Stimulated activated CD4-positive, alpha-beta T cell treated with anti-CD3 and anti-CD28 coated beads, TNF-alpha, amount 100 ng/mL, for 4 hours (primary cell): ENCODE measurements at regions not wholly inside any gene's neighbourhood (a gene's known extent, or its start where the extent isn't known, plus 50 kb on each side); places are given as distances from the start of the nearest gene placed in this dataset.
"Not testable (repeated sequence)": the region's sequence is repeated elsewhere in the genome, so short reads cannot be mapped to it uniquely, and the experiment has no call there.

Experiments
- DNase-seq, 3 experiments: peaks; one replicate each; pipeline ENCODE4 v3.0.0-alpha.2; 2020; ENCODE audit warnings: low read depth in 3 of 3

GRCh38 chr2:34005901-34006300 lies 406.8 kb upstream of the FAM98A start:
- no peak for DNase-seq

DNA sequence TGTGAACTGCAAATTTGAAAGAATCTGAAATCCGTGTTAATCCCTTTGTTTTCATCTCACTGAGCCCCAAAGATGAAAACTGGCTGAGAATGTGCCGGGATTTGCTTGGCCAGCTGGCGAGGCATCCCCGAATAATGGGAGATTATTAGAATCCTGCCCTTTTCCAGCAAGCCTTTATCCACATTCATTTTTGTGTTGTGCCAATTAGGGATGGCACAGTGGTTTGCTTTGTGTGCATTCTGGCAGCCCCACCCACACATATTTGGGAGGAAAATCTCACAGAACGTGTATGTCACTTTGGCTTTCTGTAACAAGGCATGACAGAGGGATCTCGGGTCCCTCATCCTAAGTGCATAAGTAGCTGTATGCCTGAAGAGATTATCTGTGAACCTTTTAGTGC lies 405.8 kb upstream of the FAM98A start:
- DNase-seq = no peak

DNA sequence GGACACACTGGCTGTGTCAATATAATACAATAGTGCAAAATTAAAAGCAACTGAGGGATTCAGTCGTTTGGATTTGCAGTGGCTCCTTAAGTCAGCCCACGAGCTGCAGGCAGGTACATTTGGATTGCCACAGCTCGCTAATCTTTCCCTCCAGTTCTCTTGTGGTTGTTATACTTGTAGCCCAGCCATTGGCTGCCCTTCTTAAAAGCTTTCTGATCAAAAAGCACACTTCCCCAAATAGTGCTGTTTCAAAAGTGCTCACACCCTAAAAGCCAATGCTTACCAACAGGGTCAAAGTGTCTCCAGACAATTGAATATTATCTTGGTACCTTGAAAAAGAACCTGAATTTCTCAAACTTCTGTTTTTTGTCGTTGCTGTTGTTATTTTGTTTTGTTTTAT lies 404.7 kb upstream of the FAM98A start:
- no peak for DNase-seq

- DNase-seq = no peak
These were observed 402.5 kb upstream of the FAM98A start for GRCh38 chr2:34001557-34001956.

DNA sequence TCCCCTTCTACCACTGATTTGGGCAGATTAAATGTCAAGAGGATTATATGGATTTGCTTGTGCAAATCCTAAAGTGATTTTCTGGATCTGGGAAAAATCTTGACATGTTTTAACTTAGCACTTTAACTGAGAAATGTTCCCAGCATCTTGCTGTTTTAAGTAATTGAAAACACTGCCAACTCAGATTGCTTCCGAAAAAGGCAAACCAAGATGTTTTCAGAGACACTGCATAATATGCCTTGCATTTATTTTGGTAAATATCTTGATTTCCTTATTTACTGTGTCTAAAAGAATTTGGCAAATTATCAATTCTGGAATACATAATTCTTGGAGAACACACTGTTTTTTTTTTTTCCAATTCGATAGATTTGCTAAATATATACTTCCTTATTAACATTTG lies 385.0 kb upstream of the FAM98A start:
- no peak for DNase-seq

- DNase-seq = no peak
These were observed 379.4 kb upstream of the FAM98A start for GRCh38 chr2:33978471-33978870.

- no peak for DNase-seq
These were observed 376.4 kb upstream of the FAM98A start for GRCh38 chr2:33975498-33975897.

DNA sequence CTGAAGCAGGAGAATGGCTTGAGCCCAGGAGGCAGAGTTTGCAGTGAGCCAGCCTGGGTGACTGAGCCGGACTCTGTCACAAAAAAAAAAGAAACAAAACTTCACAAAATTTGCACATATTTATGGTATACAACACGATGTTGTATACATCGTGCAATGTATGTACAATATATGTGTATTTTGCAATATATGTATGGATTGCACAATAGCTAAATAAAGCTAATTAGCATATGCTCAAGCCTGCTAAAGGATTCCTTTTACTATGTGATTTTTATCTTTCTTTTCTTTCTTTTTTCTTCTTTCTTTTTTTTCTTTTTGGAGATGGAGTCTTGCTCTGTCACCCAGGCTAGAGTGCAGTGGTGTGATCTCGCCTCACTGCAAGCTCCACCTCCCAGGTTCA lies 368.0 kb upstream of the FAM98A start:
- DNase-seq = no peak

DNA sequence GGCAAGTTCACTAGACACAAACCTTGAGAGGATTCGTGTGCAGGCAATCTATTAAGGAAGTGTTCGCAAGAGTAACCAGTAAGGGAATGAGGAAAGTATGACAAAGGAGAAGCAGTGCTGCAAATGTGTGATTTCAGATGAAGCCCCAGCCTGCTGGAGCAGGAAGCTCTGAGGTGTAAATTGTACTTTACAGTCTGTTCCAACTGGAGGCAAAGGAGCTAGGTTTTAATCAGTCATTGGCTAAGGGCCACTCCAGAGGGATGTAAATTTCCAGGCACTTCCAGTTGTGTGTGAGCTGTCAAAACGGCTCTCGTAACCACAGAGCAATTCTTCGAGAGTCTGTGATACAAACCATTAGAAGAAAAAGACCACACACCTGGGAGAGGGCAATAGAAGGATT lies 359.5 kb upstream of the FAM98A start:
- DNase-seq = no peak

- DNase-seq = no peak
These were observed 350.3 kb upstream of the FAM98A start for GRCh38 chr2:33949371-33949770.

- no peak for DNase-seq
These were observed 347.1 kb upstream of the FAM98A start for GRCh38 chr2:33946193-33946592.

GRCh38 chr2:33933203-33933602 lies 334.1 kb upstream of the FAM98A start:
- DNase-seq = no peak

GRCh38 chr2:33931164-33931563 lies 332.1 kb upstream of the FAM98A start:
- no peak for DNase-seq

DNA sequence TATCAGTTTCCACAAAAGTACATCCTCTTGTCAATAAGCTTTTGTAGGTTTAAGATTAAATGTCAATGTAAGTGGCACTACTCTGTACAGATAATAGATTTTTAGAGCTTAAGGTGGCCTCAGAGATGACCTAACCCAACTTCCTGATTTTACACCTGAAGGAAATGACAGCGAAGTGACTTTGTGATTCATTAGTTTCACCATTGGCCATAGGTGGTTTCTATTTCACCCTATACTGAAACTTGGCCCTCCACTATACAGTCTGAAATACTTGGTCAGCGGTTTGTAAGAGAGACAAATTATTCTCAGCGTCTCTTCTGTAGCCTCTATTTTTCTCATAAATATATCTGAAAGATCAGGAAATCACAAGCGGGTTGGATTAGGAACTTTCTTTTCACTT lies 330.4 kb upstream of the FAM98A start:
- DNase-seq = no peak

DNA sequence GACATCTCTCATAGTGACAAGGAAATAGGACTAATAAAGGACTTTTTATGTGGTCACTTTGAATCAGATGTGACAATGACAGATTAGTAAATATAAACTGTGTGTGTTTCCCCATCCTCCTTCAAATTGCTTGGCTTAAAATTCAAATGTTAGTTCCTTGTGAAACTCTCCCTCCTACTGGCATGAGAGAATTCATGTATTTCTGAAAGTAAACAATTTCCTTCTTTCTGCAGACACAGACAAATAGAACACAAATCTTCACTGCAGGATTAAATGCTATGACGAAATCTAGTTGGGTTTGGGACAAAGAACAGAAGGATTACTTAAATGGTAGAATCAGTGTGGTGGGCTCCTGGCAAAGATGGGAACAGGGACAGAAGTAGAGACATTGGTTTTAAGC lies 328.7 kb upstream of the FAM98A start:
- no peak for DNase-seq

DNA sequence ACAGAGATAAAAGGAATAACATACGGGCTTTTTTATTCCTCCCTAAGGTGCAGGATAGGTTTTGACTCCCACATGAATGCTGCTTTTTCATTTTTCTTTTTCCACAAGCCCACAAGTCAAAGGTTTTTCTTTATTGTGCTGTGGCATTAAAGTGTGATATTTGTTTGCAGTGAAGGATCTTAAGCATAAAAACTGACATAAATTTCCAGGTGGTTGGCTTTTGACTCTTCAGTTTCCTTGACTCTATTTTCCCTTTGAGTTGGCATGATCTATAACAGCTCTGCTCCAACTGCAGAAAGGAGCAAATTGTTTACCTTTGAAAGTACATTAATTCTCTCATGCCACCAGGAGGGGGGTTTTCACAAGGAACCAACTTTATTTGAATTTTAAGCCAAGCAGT lies 326.2 kb upstream of the FAM98A start:
- no peak for DNase-seq

- no peak for DNase-seq
These were observed 325.6 kb upstream of the FAM98A start for GRCh38 chr2:33924586-33925169.

GRCh38 chr2:33917252-33917651 lies 318.2 kb upstream of the FAM98A start:
- DNase-seq = no peak

GRCh38 chr2:33913071-33913616 lies 314.0 kb upstream of the FAM98A start:
- DNase-seq = no peak

DNA sequence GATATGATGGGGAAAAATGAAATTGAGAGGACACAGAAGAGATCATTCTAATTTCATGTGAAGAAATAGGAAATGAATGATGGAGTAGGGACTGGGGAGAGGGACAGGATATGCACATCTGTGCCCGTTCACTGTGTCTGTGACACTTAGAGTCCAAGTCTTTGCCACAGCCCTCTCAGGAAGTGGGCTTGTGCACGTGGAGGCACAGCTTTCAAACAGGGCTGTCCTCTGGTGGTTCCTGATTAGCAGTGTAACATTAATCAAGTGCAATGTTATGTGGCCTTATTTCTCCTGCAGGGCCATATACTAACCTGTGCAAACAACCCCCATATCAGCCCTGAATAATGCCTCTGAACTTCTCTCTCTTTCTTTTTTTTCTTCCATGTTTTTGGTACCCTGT lies 312.2 kb upstream of the FAM98A start:
- no peak for DNase-seq

DNA sequence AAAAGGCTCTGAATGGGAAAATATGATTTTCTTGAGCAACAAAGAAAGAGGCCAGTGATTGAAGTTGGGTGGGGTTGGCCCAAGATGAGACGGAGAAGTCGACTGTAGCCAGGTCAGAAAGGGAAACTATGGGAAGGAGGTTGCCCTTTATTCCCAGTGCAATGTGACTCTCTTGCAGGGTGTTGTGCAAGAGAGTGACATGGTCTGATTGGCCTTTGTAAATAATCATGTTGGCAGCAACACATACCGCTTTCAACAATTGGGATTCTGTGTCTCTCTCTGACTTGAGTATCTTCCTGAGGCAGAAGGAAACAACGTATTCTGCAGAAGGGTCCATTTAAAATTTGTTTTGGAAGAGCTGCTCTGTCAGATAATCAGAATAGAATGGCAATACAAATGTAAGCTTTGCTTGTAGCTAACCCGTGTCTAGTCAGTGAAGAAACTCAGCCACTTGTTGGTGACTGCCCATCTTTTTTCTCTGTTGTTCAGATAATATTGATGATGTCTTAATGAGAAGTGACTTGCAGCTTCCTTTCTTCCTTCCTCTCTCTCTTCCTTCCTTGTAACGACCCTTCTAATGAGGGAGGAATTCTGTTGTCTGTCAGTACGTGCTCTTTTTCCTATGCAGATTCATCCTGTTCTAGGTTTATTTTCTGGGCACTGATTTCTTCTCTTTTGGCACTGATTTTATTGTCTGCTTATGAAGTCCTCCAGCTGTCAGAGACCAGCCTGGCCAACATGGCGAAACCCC lies 311.0 kb upstream of the FAM98A start:
- no peak for DNase-seq

- DNase-seq = no peak
These were observed 308.8 kb upstream of the FAM98A start for GRCh38 chr2:33907866-33908265.

GRCh38 chr2:33906129-33906528 lies 307.0 kb upstream of the FAM98A start:
- DNase-seq = not testable (repeated sequence)

DNA sequence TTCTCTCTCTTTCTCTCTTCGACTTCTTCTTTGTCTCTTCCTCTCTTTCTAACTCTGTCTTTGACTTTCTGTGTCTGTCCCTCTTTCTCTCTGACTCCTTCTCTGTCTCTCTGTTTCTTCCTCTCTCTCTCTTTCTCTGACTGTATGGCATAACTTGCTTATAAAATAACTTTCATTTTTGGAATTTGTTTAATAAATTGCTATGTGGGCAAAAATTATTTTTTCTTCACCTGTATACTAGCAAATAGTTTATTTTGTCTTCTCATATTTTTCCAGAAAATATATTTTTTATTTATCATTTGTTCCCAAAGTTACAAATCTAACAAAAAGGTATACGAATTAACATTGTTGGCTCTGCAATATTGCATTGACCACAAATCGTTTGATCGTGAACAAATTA lies 305.7 kb upstream of the FAM98A start:
- no peak for DNase-seq
